Transverse colon (tissue), 4 donors: ENCODE measurements at regions not wholly inside any gene's neighbourhood (a gene's known extent, or its start where the extent isn't known, plus 50 kb on each side); places are given as distances from the start of the nearest gene placed in this dataset.
"Not testable (repeated sequence)": the region's sequence is repeated elsewhere in the genome, so short reads cannot be mapped to it uniquely, and the experiment has no call there.

Experiments used
- DNase-seq: peaks from one replicate; pipeline ENCODE4 v3.0.0-alpha.2; 2019
- H3K27ac ChIP-seq, 4 donors: fragments of 200-600 bp; sonication (generic); 2 replicates each; pipeline ENCODE4 v1.5.1; 2016 to 2018; ENCODE audit warnings: inconsistent platforms in 4 of 4
- H3K27me3 ChIP-seq: fragments of 200-600 bp; sonication (generic); 2 replicates; pipeline ENCODE4 v1.5.1; 2017; ENCODE audit warnings: inconsistent platforms
- H3K36me3 ChIP-seq, 4 donors: fragments of 200-600 bp; sonication (generic); 2 replicates each; pipeline ENCODE4 v1.5.1; 2017 to 2019; ENCODE audit warnings: inconsistent platforms in 4 of 4
- H3K4me1 ChIP-seq, 4 donors: fragments of 200-600 bp; sonication (generic); 2 replicates each; pipeline ENCODE4 v1.5.1; 2017 to 2020; ENCODE audit warnings: inconsistent platforms in 4 of 4
- H3K4me3 ChIP-seq, 4 donors: fragments of 200-600 bp; sonication (generic); 1 replicate in 1 of 4; 2 replicates in 3 of 4; pipeline versions ENCODE4 v1.5.1 to v1.6.1; 2017 to 2019; ENCODE audit warnings: inconsistent platforms in 4 of 4
- H3K9me3 ChIP-seq, 2 donors: fragments of 200-600 bp; sonication (generic); 2 replicates each; pipeline ENCODE4 v1.5.1; 2017 to 2019; ENCODE audit warnings: inconsistent platforms in 2 of 2
- EP300 ChIP-seq: sonication (generic); formaldehyde crosslinking; IDR thresholded peaks from one replicate; pipeline ENCODE4 v1.6.1; 2017; ENCODE audit warnings: antibody characterized with exemption, low read depth
- POLR2A ChIP-seq: fragments of 450-650 bp; IDR thresholded peaks from one replicate; pipeline ENCODE4 v1.6.1; 2016; ENCODE audit warnings: antibody characterized with exemption, mild to moderate bottlenecking, moderate library complexity
- POLR2AphosphoS5 ChIP-seq, 3 donors: sonication (generic); formaldehyde crosslinking; IDR thresholded peaks; one replicate each; pipeline ENCODE4 v1.6.1; 2016; ENCODE audit warnings: antibody characterized with exemption in 3 of 3
- WGBS, 2 donors: methylation state at CpG; one replicate each; pipeline ENCODE4 v1.1.5; 2018; ENCODE audit warnings: low coverage in 1 of 2; 5-methylcytosine and 5-hydroxymethylcytosine counted together
- in situ Hi-C, 4 donors: fragments of 200-750 bp; cut with MboI; loops; one replicate each; pipeline versions ENCODE4 v1.15.0 to v1.15.1; 2017; ENCODE audit warnings: low sequenced_read_pairs in 3 of 4, low pct_ligation_motif_present in 1 of 4, low pct_unique_long_range_greater_than_20kb in 1 of 4
- intact Hi-C: fragments of 100-400 bp; cut with DNase I; formaldehyde crosslinking; loops from one replicate; pipeline ENCODE4 v1.15.1; 2023; ENCODE audit warnings: low total_unique reads
- TF ChIP-seq, protein P1 (sequence below), 5 experiments: fragments of 200-600 bp in 3 of 5; fragments of 450-650 bp in 2 of 5; sonication (generic) in 3 of 5; IDR thresholded peaks; 1 replicate in 2 of 5; 2 replicates in 3 of 5; pipeline ENCODE4 v1.5.1; 2016 to 2017; ENCODE audit warnings: antibody characterized with exemption in 5 of 5, inconsistent platforms in 3 of 5, mild to moderate bottlenecking in 2 of 5, moderate library complexity in 1 of 5

DNA sequence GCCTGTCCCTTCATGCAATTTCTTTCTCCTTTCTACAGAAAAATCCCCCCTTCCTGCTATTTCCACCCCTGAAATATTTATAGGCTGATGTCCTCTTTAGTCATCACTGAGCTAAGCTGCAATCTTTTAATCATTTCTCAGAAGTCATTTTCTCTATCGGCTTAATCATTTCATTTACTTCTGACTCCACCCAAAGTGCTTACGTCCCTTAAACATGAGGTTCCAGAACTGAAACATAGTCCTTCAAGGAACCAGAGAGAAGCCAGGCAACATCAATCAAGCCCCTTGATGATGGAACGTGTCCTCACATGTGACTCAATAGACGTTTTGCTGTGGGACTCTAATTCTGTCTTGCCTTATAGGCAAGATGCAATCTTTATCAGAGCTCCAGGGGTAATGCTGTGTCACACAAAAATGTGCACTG, 148.7 kb upstream of the KRR1 start:
- intact Hi-C loops (no loop called here), in situ Hi-C loops (no loop called here)
- Histone ChIP-seq H3K36me3 (no peaks in the 10 kb centered on the region), H3K4me3 (no peak overlapping the region), H3K27me3 (no peaks in the 10 kb centered on the region), H3K4me1 (peaks cover 0 to 6% (median 0%) of the 10 kb centered on the region in 4 donors), H3K9me3 (no peaks in the 10 kb centered on the region), H3K27ac (no peak overlapping the region)
- no peak for TF ChIP-seq POLR2A
- no peak for TF ChIP-seq POLR2AphosphoS5 (IDR thresholded peaks at IDR 0.05)
- TF ChIP-seq EP300: no peak
- TF ChIP-seq, protein P1, sequence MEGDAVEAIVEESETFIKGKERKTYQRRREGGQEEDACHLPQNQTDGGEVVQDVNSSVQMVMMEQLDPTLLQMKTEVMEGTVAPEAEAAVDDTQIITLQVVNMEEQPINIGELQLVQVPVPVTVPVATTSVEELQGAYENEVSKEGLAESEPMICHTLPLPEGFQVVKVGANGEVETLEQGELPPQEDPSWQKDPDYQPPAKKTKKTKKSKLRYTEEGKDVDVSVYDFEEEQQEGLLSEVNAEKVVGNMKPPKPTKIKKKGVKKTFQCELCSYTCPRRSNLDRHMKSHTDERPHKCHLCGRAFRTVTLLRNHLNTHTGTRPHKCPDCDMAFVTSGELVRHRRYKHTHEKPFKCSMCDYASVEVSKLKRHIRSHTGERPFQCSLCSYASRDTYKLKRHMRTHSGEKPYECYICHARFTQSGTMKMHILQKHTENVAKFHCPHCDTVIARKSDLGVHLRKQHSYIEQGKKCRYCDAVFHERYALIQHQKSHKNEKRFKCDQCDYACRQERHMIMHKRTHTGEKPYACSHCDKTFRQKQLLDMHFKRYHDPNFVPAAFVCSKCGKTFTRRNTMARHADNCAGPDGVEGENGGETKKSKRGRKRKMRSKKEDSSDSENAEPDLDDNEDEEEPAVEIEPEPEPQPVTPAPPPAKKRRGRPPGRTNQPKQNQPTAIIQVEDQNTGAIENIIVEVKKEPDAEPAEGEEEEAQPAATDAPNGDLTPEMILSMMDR (IDR thresholded peaks at IDR 0.05): no peak
- WGBS, 2 donors: 53 to 62% methylated on average over 2 to 4 of the region's 4 CpGs
- DNase-seq: no peak

DNA sequence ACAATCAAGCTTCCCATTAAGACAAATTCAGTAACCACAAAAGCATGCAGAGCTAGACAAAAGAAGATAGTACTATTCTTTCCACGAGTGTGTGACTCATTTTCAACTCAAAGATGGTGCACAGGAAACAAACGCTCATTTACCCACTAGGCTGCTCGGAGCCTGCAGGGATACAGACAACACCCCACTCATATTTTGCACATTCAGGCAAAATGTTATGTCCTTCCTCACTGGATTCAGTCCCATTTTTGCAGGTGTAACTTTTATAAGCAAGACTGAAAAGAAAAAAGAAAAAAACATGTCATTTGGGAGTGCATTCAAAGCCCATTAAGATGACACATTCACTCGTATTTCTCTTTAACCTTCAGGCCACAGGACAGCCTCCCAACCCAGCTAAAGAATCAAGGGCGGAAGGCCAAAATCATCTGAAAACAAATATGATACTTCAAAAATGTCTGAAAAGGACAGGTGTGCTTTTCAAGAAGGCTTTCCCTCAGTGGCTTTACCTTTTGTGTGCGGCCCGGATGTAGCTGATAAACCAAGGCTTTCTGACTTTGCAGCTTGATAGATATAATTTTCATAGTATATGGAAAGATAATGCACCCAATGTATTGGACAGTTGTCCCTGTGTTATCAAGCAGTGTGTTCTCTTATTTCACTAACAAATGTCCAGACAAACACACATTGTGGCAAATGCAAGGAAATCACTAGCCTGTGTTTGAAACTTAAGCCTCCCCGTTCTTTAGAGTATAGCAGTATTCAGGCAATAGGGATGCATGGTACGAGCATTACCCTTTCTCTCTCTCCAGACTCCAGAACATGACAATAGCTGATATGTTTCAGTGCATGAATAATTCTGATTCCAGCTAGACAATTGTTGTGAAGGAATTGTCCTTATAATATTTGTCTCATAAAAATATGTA, 147.8 kb upstream of the KRR1 start:
- Histone ChIP-seq H3K4me3 (no peak overlapping the region), H3K27me3 (no peaks in the 10 kb centered on the region), H3K9me3 (no peaks in the 10 kb centered on the region), H3K36me3 (no peaks in the 10 kb centered on the region), H3K4me1 (peaks cover 0 to 6% (median 0%) of the 10 kb centered on the region in 4 donors), H3K27ac (no peak overlapping the region)
- intact Hi-C loops (no loop called here), in situ Hi-C loops (no loop called here)
- TF ChIP-seq POLR2AphosphoS5 (IDR thresholded peaks at IDR 0.05) (no peak), POLR2A (no peak), EP300 (no peak)
- TF ChIP-seq, protein P1 (IDR thresholded peaks at IDR 0.05): no peak
- WGBS, 2 donors: 62 to 71% methylated on average over 6 to 9 of the region's 9 CpGs
- DNase-seq: no peak

DNA sequence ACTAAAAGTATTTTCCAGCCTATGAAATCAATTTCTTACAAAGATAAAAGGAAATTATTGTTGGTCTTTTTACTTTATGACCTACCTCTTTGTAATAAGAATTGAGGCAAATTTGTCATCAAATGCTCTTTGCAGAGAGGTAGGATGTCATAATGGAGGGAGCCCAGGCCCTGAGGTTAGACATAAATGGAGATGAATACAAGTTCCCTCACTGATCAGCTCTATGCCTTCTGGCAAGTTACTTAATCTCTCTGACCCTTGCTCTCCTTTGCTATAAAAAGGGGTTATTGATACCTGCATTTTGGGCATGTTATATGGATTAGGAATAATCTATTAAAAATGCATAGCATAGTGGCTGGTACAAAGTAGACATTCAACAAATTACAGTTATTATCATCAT, 146.9 kb upstream of the KRR1 start:
- H3K4me1 ChIP-seq: peaks cover 0 to 6% (median 0%) of the 10 kb centered on the region in 4 donors
- H3K27ac ChIP-seq: no peak overlapping the region
- H3K27me3 ChIP-seq: no peaks in the 10 kb centered on the region
- DNase-seq: no peak
- H3K36me3 ChIP-seq: no peaks in the 10 kb centered on the region
- no peaks in the 10 kb centered on the region for H3K9me3 ChIP-seq
- intact Hi-C loops: no loop called here
- in situ Hi-C loops: no loop called here
- no peak overlapping the region for H3K4me3 ChIP-seq
- TF ChIP-seq, protein P1 (IDR thresholded peaks at IDR 0.05): no peak
- TF ChIP-seq EP300 (no peak), POLR2A (no peak)

DNA sequence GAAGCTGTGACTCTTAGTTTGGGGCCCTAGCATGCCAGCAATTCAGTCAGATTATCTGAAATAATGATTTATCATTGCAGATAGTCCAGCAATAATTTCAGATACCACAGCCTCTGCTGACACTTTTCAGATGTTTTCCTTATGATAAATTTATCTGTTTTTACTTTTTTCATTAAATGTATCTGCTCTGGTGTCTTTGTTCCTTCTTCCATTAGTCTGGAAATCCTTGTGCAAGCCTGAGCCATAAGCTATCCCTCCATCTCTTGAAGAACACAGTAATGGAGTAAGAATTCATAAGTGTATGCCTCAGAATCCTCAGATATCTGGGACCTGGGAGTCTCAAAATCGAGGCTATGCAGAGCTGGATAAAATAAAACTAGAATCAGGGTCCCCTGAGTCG, 146.4 kb upstream of the KRR1 start:
- Histone ChIP-seq H3K4me3 (no peak overlapping the region), H3K27ac (no peak overlapping the region), H3K27me3 (no peaks in the 10 kb centered on the region), H3K9me3 (no peaks in the 10 kb centered on the region), H3K4me1 (peaks cover 0 to 6% (median 0%) of the 10 kb centered on the region in 4 donors), H3K36me3 (no peaks in the 10 kb centered on the region)
- no peak for DNase-seq
- 90% methylated on average over 2 of the region's 2 CpGs for WGBS, 2 donors
- intact Hi-C loops: no loop called here
- TF ChIP-seq POLR2AphosphoS5 (IDR thresholded peaks at IDR 0.05) (no peak), EP300 (no peak), POLR2A (no peak)
- TF ChIP-seq, protein P1 (IDR thresholded peaks at IDR 0.05): no peak
- in situ Hi-C loops: no loop called here

DNA sequence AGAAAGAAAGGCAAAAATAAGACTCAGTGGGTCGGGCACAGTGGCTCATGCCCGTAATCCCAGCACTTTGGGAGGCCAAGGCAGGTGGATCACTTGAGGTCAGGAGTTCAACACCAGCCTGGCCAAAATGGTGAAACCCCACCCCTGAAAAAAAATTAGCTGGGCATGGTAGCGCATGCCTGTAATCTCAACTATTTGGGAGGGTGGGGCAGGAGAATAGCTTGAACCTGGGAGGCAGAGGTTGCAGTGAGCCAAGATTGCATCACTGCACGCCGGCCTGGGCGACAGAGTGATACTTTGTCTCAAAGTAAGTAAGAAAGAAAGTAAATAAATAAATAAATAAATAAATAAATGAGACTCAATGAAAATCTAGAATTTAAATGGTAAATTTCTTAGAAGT, 145.9 kb upstream of the KRR1 start:
- 90 to 97% methylated on average over 3 to 6 of the region's 6 CpGs for WGBS, 2 donors
- DNase-seq, intact Hi-C loops: not testable (repeated sequence)

More for the DNA sequence above, 145.9 kb upstream of the KRR1 start:
- H3K27ac ChIP-seq, H3K4me3 ChIP-seq, H3K36me3 ChIP-seq, H3K4me1 ChIP-seq, H3K27me3 ChIP-seq, H3K9me3 ChIP-seq, in situ Hi-C loops: not testable (repeated sequence)
